ENCODE measurements at regions not wholly inside any gene's neighbourhood (a gene's known extent, or its start where the extent isn't known, plus 50 kb on each side); places are given as distances from the start of the nearest gene placed in this dataset.

- DNase-seq (ENCODE audit: low read depth, low spot score), result no peak
Measured at GRCh38 chr6:165877773-165878172, 214.7 kb upstream of the PDE10A start.

GRCh38 chr6:165877192-165877591 lies 214.2 kb upstream of the PDE10A start:
- DNase-seq (ENCODE audit: low read depth, low spot score), result no peak

GRCh38 chr6:165876588-165876987 lies 213.5 kb upstream of the PDE10A start:
- no peak for DNase-seq (ENCODE audit: low read depth, low spot score)

GRCh38 chr6:165875946-165876345 lies 212.9 kb upstream of the PDE10A start:
- no peak for DNase-seq (ENCODE audit: low read depth, low spot score)

- no peak for DNase-seq (ENCODE audit: low read depth, low spot score)
Measured at GRCh38 chr6:165873976-165874375, 210.9 kb upstream of the PDE10A start.

- DNase-seq (ENCODE audit: low read depth, low spot score), result no peak
Measured at GRCh38 chr6:165872811-165873210, 209.8 kb upstream of the PDE10A start.

GRCh38 chr6:165872311-165872710 lies 209.3 kb upstream of the PDE10A start:
- no peak for DNase-seq (ENCODE audit: low read depth, low spot score)

GRCh38 chr6:165871571-165871970 lies 208.5 kb upstream of the PDE10A start:
- DNase-seq (ENCODE audit: low read depth, low spot score), result no peak

GRCh38 chr6:165869526-165869925 lies 206.5 kb upstream of the PDE10A start:
- DNase-seq (ENCODE audit: low read depth, low spot score), result no peak

GRCh38 chr6:165864925-165865324 lies 201.9 kb upstream of the PDE10A start:
- no peak for DNase-seq (ENCODE audit: low read depth, low spot score)

- DNase-seq (ENCODE audit: low read depth, low spot score), result no peak
Measured at GRCh38 chr6:165864218-165864617, 201.2 kb upstream of the PDE10A start.

GRCh38 chr6:165863801-165864200 lies 200.8 kb upstream of the PDE10A start:
- DNase-seq (ENCODE audit: low read depth, low spot score), result no peak

- DNase-seq (ENCODE audit: low read depth, low spot score), result no peak
Measured at GRCh38 chr6:165862813-165863212, 199.8 kb upstream of the PDE10A start.

GRCh38 chr6:165861226-165861625 lies 198.2 kb upstream of the PDE10A start:
- no peak for DNase-seq (ENCODE audit: low read depth, low spot score)

GRCh38 chr6:165858586-165858985 lies 195.5 kb upstream of the PDE10A start:
- DNase-seq (ENCODE audit: low read depth, low spot score), result no peak

- DNase-seq (ENCODE audit: low read depth, low spot score), result no peak
Measured at GRCh38 chr6:165855856-165856255, 192.8 kb upstream of the PDE10A start.

GRCh38 chr6:165854863-165855593 lies 192.0 kb upstream of the PDE10A start:
- DNase-seq (ENCODE audit: low read depth, low spot score), result no peak

- DNase-seq (ENCODE audit: low read depth, low spot score), result no peak
Measured at GRCh38 chr6:165854061-165854862, 191.2 kb upstream of the PDE10A start.

GRCh38 chr6:165852676-165853075 lies 189.6 kb upstream of the PDE10A start:
- no peak for DNase-seq (ENCODE audit: low read depth, low spot score)

- peak; percentile 17 for DNase-seq (ENCODE audit: low read depth, low spot score)
Measured at GRCh38 chr6:165850434-165851019, 187.5 kb upstream of the PDE10A start.

- DNase-seq (ENCODE audit: low read depth, low spot score), result no peak
Measured at GRCh38 chr6:165849534-165850430, 186.7 kb upstream of the PDE10A start.

- DNase-seq (ENCODE audit: low read depth, low spot score), result no peak
Measured at GRCh38 chr6:165848086-165848426, 185.0 kb upstream of the PDE10A start.
